Choroid plexus epithelial cell (primary cell): ENCODE measurements at regions not wholly inside any gene's neighbourhood (a gene's known extent, or its start where the extent isn't known, plus 50 kb on each side); places are given as distances from the start of the nearest gene placed in this dataset.

Experiments
- DNase-seq: peaks from one replicate; pipeline ENCODE4 v3.0.0-alpha.2; 2010; ENCODE audit warnings: low read depth
- H3K4me3 ChIP-seq: 2 replicates; pipeline ENCODE4 v1.5.1; 2011; ENCODE audit warnings: low read depth, mild to moderate bottlenecking, control low read depth, low read length, moderate library complexity
- CTCF ChIP-seq: conservative IDR thresholded peaks from 2 replicates; pipeline ENCODE4 v1.5.1; 2011; ENCODE audit warnings: low read depth, mild to moderate bottlenecking, control low read depth, inconsistent platforms, low read length, moderate library complexity

GRCh38 chr2:47655563-47655880 is 84.7 kb upstream of the KCNK12 start:
- H3K4me3 ChIP-seq = no peak overlapping the region
- TF ChIP-seq CTCF = no peak
- no peak for DNase-seq

- no peak for TF ChIP-seq CTCF
- DNase-seq = no peak
- H3K4me3 ChIP-seq = no peak overlapping the region
Measured at GRCh38 chr2:47654790-47655562, 84.2 kb upstream of the KCNK12 start.

- no peak overlapping the region for H3K4me3 ChIP-seq
- peak; percentile 49 for TF ChIP-seq CTCF
- DNase-seq = peak; percentile 41
Measured at GRCh38 chr2:47653902-47654789, 83.4 kb upstream of the KCNK12 start.

- no peak for TF ChIP-seq CTCF
- H3K4me3 ChIP-seq = no peak overlapping the region
Measured at GRCh38 chr2:47653036-47653435, 82.3 kb upstream of the KCNK12 start.

GRCh38 chr2:47652061-47652690 is 81.4 kb upstream of the KCNK12 start:
- TF ChIP-seq CTCF = no peak
- no peak overlapping the region for H3K4me3 ChIP-seq
- DNase-seq = no peak

More at GRCh38 chr2:47653036-47653435, 82.3 kb upstream of the KCNK12 start:
- DNase-seq = no peak

GRCh38 chr2:47651296-47651695 is 80.5 kb upstream of the KCNK12 start:
- no peak for TF ChIP-seq CTCF
- DNase-seq = no peak

More at GRCh38 chr2:47651296-47651695, 80.5 kb upstream of the KCNK12 start:
- H3K4me3 ChIP-seq = no peak overlapping the region
